ENCODE measurements at regions not wholly inside any gene's neighbourhood (a gene's known extent, or its start where the extent isn't known, plus 50 kb on each side); places are given as distances from the start of the nearest gene placed in this dataset.

GRCh38 chr3:117454908-117455307 lies 745.3 kb downstream of the TUSC7 start:
- TF ChIP-seq TARDBP (IDR thresholded peaks at IDR 0.05): no peak
- TF ChIP-seq ARNT (IDR thresholded peaks at IDR 0.05): no peak
- TF ChIP-seq CTBP1 (IDR thresholded peaks at IDR 0.05; ENCODE audit: borderline replicate concordance): no peak
- TF ChIP-seq FOXA1 (IDR thresholded peaks at IDR 0.05): no peak
- TF ChIP-seq SUZ12 (IDR thresholded peaks at IDR 0.05): no peak
- TF ChIP-seq FOXK2 (IDR thresholded peaks at IDR 0.05): no peak
- TF ChIP-seq ELF4 (IDR thresholded peaks at IDR 0.05): no peak
- TF ChIP-seq PKNOX1 (IDR thresholded peaks at IDR 0.05): no peak
